Inflammatory macrophage treated with lipopolysaccharide for 4 hours (primary cell): ENCODE measurements at regions not wholly inside any gene's neighbourhood (a gene's known extent, or its start where the extent isn't known, plus 50 kb on each side); places are given as distances from the start of the nearest gene placed in this dataset.
"Not testable (repeated sequence)": the region's sequence is repeated elsewhere in the genome, so short reads cannot be mapped to it uniquely, and the experiment has no call there.

Source experiments
- DNase-seq: peaks from one replicate; pipeline ENCODE4 v3.0.0-alpha.2; 2020

DNA sequence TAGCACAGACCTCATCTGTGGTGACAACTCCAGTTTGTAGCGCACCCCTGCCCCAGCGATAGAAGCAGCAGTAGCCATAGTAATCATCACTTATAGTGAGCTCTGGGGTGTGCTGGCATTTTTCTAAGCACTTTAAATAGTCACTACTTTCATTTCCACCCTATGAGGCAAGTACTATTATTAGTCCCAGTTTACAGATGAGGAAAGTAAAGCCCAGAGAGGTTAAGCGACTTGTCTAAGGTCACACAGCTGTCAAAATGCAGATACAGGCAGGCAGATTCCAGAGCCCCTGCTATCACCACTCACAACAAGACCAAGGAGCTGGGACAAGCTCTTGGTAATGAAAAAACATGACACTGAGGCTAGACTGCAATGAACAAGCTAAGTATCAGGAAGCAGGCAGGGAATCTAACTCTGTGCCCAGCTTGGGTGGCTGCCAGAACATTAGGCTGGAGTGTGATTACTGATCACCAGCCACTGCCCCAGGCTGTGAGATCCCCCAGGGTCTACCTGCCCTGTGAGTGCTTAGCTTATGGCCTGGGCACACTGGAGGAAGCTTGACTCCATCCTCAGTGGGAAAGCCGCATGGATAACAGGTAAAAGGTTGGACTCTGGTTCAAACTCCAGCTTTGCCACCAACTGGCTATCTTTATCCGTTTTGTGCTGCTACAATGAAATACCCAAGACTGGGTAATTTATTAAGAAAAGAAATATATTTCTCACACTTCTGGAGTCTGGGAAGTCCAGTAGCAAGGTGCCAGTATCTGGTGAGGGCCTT, 561.1 kb downstream of the MN1 start:
- no peak for DNase-seq

DNA sequence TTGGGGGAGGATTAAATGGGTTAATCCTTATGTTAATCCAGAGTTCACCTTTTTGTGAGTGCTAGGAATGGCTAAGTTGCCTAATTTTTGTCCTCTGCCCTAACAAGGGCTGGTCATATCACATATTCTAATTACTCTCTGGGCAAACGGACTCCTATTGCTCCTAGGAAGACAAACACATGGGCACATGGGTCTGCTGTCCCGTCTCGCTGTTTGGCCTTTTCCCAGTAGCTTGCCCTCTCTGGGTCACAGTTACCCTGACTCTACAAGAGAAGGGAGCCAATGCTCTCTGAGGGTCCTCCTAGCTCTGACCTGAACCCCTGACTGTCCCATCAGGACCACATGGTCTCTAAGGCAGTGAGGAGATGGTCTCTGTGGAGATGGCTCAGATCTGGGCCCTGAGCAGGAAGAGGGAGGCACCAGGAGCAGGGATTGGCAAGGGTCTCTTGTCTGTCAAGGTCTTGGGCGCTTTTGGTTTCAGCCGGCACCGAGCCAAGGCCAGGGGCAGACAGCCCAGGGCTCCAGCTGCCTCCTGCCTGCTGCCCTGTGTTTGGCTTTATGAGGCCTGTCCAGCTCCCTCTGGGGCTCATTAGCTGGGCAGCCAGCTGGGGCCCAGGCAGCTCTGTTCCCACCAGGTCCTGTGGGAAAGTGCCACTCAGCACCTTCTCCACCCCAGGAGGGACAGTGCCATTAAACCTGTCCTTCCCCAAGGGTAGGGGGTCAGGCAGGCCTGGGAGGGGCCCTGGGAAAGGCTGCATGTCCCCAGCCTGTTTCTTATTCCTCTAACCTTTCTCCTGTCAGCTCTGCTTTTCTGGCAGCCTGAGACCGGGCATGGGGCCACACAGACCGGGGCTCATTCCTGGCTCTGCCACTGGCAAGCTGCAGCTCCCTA, 559.9 kb downstream of the MN1 start:
- DNase-seq: no peak

DNA sequence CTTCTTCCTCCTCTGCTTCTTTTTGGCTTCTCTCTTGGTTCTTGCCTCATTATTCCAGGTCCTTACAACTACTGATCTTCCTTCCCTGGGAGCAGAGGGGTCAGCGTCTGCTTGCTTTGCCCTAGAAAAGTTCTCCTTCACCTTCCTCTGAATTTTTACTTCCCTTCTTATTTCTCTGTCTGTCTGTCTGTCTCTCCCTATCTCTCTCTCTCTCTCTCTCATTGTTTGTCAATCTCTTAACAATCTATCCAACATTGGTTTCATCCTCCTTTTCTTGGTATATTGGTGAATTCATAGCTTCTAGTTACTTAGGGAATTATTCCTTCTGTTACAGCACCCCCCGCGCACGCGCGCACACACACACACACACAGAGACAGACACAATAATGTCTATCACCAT, 559.1 kb downstream of the MN1 start:
- DNase-seq: no peak

DNA sequence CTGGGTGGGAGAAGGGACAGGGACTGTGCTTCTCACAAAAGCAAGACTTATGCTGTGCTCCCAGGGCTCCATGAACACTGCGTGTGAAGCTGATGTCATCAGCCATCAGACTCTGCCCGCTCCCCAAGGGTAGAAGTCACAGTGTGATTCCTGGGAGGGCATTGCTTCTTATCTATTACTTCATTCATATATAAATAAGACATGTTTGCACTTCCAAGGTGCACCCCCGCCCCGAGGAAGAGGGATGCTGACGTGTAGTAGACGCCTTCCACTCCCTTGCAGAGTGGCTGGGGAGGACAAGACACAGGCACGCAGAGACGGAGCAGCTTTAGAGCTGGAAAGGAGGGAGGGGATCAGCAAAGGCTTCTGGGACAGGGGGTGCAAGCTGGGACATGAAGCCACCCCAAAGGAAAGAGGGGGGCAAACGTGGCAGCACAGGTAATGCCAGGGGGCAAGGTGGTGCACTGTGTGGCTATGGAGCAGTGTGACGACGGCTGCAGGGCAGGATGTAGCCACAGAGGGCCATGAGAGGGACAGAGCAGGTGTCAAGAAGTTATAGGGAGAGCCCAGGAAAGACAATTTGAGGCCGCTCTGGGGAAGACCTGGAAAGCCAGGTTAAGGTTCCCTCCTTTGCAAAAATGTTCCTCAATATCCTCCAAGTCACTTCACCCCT, 558.5 kb downstream of the MN1 start:
- no peak for DNase-seq

DNA sequence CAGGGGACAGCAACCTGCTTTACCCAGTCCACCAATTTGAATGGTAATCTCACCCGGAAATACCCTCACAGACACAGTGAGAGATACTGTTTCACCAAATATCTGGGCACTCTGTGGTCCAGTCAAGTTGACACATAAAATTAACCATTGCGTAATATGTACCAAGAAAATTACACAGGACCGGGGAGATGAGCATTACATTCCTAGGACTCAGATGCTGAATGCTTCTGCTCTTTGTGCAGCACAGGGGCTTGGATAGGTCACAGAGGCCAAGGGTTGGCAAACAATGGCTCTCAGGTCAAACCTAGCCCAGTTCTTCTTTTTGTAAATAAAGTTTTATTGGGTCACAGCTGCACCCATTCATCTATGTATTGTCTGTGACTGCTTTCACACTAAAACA, 557.2 kb downstream of the MN1 start:
- no peak for DNase-seq

DNA sequence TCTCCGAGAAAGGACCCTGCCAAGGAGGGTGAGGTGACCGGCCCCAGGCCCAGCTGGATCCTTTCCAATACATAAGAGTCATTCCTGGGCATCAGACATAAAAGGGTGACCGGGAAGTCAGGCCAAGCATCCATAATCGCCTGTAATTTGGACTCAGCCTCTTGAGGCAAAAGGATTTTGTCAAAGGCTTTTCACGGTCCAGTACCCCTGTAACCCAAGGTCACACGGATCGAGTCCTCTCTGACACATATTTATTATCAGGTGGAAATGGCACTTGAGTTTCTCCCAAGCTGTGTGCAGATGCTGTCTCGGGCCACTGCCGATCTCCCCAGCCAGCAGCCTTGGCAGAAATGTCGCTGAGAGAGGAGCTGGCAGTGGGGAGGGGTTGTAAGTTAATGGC, 556.5 kb downstream of the MN1 start:
- DNase-seq: no peak

DNA sequence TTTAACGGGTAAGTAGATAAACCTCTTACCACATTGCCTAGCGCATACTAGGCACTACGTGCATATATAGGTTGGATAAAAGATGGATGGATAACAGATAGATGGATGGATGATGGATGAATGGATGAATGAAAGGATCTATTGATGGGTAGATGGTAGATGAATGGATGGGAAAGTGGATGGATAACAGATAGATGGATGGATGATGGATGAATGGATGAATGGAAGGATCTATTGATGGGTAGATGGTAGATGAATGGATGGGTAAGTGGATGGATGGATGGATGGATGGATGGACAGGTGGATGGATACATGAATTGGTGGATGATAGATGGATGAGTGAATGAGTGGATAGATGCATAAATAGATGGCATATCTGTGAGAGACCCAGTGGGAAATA, 555.0 kb downstream of the MN1 start:
- DNase-seq: no peak

DNA sequence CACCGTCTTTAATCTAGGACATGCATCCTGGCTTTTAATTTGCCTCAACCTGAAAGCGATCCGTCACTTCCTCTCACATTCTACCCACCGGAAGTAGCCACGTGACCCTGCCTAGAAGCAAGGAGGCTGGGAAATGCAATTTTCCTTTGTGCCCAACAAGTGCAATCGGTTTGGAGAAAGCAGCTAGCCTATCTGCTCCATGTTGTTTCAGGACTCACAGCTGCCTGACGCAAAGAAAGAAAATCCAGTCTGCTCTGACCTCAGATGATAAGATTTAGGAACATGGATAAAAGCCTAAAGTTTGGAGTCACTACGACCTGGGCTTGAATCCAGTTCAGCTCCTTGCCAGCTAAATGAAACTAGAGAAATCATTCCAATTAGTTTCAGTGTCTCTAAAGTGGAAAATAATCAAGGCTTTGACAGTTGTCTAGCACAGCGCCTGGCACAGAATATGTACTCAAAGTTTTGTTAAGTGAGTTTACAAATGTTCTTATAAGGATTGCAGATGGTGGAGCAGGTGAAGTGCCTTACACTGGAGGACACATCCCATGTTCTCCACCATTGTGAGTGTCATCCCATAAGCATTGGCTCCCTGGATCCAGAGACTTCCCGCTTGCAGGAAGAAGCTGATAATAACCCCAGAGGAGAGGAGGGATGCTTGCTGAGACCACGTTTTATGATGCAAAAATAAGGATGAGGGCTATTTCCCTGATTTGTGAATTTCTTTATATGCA, 553.7 kb downstream of the MN1 start:
- no peak for DNase-seq

DNA sequence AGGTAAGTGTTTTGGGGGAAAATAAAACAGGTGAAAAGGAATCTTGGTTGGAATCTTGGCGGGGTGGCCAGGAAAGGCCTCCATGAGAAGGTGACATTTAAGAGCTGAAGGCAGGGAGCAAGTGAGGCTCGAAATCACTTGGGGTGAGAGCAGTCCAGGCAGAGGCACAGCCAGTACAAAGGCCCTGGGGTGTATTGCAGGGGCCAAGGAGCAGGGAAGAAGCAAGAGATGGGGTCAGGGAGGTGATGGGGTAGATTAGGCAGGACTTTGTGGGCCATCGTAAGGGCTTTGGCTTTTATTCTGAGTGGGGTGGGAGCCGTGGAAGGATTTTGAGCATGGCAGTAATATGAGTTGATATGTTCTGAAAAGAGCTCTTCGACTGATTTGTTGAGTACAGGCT, 551.1 kb downstream of the MN1 start:
- DNase-seq: no peak

DNA sequence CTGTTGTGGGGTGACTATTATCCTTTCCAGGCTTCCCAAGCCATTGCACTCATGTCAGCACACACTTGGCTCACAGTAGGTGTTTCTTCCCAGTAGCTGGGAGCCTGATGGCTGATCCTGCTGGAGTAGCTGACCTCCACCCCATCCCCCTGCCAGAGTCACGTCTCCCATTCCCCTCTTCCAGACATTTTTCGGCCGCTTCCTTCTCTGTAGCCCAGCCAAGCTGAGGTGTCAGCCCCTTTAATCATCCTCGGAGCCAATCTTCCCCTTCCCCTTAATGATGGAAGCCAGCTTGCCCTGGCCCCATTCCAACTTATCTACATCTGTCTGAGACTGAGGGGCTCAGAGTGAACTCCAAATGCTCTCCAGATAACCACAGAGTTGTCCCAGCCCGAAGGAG, 550.7 kb downstream of the MN1 start:
- no peak for DNase-seq

DNA sequence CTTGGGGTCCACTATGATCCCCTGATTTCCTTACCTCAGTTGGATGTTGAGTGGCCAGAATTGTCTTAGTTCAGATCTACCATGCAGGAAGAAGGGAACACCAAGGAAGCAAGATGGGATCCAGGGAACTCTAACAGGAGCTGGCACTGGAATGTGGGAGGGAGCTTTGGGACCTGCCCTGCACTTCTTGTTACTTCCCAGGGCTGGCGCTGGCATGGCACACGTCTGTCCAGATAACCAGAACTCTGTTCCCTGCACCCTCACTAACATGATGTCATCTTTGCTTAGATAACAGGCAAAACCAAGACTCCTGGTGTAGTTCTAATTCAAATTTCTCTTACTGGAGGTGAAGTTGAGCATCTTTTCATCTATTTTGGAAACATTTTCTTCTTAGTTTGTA, 550.0 kb downstream of the MN1 start:
- DNase-seq: no peak

DNA sequence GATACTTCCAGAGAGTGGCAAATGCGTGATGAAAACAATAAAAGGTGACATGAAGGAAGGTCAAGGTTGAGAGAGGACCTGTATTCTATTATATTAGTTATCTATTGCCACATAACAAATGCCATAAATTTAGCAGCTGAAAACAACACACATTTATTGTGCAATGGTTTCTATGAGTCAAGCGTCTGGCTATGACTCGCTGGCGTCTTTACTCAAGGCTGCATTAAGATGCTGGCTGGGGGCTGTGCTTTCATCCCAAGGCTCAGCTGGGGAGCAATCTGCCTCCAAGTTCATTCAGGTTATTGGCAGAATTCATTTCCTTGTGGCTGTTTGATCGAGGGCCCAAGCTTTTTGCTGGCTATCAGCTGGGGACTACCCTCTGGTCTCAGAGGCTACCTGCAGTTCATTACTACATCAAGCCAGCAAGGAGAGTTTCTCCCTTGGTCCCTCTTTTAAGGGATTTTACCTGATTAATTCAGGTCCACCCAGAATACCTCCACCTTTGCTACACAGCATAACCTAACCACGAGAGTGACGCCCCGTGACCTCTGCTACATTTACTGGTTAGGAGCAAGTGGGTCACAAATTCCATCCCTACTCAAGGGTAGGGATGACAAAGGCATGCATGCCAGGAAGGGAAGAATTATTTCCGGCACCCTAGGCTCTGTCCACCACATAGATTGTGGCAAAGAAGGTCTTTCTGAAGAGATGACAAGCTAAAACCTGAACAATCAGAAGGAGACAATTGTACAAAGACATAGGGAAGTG, 549.1 kb downstream of the MN1 start:
- DNase-seq: peak; percentile 51

DNA sequence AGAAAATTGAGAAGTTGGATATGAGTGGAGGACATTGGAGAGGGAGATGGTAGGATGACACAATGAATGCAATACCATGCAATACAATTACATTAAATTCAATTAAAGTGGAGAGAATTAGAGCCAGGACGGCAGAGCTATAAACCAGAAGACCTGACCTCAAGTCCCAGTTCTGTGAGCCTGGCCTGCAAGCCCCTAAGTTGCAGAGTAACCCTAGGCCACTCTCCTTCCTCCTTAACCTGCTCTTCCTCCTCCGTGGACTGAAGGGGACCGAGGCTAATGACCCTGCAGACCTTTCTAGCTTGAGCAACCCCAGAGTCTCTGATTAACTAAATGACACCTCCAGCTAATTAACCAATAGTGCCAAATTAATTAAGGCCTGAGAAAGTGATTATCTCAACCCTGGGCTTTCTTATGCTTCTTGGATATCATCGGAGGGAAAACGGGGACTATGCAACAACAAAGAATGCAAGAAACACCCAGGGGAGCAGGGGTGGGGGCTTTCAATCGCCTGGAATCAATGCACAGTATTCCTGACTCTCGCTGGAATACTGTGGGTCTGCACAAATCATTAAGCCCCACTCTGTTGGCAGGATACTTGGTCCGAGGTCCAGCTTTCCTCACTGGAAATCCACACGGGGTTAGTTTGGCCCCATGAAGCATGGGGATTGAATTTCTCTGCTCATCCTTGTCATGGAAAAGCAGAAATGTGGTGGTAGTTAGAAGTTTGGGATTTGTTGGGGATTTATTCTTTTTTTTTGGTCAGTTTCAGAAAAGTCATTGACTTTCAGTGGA, 548.3 kb downstream of the MN1 start:
- no peak for DNase-seq

DNA sequence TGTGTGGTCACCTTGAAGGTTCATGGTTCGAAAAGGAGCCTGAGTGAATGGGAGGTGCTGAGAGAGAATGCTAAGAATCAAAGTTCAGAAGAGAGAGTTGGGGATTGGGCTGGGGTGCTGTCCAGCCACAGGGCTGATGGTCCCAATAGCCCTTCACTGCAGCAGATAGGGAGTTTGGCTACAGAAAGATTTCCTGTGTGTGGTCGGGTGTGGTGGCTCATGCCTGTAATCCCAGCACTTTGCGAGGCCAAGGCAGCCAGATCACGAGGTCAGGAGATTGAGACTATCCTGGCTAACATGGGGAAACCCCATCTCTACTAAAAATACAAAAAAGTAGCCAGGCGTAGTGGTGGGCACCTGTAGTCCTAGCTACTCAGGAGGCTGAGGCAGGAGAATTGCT, 547.5 kb downstream of the MN1 start:
- DNase-seq: not testable (repeated sequence)

DNA sequence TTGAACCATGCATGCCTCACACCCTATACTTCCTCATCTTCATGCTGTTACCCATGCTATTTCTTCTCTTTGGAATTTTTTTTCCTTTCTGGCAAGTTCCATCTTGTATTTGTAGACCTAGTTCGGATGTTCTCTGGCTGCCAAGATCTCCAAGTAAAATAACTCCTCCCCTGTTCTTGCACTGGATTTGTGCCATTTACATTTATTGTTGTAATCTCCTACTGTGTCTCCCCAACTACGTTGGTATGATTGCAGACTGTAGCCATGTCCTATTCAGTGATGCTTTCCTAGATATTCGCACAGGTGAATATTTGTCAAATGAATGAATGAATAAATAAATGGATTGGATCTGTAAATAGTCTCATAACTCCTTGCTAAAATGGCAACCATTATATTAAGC, 546.0 kb downstream of the MN1 start:
- DNase-seq: no peak

DNA sequence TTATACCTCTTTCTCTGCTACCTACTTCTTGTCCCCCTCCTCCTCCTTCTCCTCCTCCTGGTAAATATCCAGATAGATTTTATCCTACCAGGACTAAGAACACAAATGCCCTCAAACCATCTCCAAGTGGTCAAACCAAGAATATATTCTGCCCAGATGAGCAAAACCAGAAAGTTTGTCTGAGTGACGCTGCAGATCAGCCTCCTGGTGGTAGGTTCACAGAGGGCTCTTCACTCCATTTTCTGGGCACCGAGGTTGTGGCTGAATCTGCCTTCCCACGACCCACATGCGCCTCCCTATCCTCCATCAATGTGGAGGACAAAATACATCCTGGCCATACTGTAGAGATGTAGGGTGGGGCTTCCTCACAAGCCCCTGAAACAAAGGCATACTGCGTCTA, 543.6 kb downstream of the MN1 start:
- DNase-seq: no peak

DNA sequence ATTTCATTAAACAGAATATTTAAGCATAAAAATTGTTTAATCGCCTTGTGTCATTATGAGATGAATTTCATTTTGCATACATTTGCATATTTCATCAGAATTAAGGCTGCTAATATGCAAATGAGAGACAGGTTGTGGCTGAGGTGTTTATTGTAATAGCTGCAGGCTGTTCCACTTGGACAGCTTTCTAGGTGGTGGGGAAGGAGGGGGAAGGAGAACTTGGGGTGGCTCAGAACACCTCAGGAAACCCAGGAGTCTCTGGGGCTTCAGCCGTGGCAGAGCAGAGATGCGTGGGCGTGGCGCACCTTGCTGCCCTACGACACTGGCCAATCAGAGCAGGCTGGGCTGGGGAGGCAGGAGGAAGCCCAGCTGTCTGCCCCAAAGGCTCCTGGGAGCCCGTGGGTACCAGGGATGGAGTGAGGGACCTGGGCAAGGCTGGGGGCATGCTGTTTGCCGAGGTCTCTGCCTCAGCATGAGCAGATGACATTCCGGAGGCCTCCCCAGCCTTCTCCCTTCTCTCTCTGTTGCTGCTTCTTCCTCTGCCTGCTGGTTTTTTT, 542.9 kb downstream of the MN1 start:
- DNase-seq: no peak

DNA sequence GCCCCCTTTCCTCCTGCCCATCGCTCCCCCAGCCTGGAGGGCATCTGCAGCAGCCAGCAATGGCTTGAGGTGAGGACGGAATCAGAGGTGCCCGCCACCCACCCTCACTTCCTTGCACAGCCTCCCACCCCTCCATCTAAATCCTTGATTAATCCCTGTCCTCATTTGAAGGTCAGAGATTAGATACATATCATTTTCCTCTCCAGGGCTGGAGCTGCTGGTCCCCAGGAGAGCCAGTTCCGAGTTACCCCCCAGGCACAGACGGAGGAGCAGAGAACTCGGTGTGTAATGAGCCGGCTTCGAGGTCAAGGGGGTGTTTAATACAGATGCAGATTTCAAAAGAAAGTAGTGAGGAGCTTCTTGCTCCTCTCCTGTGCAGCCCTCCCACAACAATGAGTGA, 542.1 kb downstream of the MN1 start:
- no peak for DNase-seq

DNA sequence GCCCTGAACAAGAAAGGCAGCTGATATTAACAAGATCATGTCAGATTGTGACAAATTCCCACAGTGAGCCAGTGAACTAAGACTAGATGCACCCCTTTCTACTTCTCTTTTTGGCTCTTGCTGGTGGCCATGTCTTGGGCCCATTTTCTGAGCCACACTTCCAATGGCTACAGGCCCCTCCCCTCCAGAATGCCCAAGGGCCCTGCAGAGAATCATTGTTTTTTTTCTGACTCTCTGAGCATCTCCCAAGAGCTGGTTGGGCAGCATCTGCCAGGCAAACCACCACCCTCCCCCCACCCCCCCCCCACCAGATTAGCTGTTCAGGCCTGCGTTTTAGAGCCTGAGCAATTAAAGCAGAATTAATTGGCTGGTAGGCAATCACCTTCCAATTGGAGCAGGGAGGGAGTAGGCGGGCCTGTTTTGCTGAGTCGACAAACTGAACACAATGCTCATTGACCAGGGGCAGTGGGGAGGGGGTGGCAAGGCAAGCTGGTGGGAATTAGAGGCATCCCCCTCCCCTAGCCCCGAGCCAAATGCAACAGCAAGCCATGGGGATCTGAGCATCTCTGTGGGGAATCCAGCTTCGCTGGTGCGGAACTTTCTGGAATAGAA, 541.4 kb downstream of the MN1 start:
- DNase-seq: no peak

DNA sequence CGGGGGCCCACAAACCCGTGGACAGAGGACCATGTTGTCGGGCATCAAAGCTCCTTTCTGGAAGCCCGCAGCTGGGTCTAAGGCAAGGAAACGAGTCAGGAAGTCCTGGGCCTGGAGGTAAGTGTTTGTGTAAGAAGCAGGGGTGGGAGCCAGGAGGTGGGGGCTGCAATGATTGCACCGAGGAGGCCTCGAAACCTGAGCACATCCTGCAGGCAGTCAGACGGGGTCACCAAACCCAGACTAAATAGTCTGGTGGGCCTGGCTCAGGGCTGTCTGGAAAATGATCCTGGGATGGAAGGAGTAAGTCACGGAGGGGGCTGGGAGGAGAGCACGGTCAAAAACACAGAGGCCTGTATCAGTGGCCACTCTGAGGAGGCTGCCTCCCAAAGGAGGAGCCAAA, 539.2 kb downstream of the MN1 start:
- DNase-seq: no peak

DNA sequence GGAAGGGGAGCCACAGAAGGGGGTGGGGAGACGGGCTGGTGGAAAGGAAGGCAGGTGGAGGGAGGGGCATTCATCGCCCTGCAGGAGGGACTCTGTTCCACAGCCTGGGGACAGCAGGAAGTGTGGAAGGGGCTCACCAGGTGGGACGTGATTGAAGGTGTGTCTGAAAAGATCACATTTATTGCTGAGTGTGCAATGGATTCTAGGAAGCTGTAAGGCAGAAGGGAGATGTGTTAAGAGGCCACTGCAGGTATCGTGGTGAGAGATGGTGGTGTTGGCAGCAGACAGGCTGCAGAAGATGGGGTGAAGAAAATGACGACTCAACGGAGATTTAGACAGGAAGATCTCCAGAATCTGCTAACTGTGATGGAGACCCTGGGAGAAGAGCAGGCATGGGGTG, 537.4 kb downstream of the MN1 start:
- DNase-seq: no peak
